ENCODE measurements at regions not wholly inside any gene's neighbourhood (a gene's known extent, or its start where the extent isn't known, plus 50 kb on each side); places are given as distances from the start of the nearest gene placed in this dataset.
"Not testable (repeated sequence)": the region's sequence is repeated elsewhere in the genome, so short reads cannot be mapped to it uniquely, and the experiment has no call there.

DNA sequence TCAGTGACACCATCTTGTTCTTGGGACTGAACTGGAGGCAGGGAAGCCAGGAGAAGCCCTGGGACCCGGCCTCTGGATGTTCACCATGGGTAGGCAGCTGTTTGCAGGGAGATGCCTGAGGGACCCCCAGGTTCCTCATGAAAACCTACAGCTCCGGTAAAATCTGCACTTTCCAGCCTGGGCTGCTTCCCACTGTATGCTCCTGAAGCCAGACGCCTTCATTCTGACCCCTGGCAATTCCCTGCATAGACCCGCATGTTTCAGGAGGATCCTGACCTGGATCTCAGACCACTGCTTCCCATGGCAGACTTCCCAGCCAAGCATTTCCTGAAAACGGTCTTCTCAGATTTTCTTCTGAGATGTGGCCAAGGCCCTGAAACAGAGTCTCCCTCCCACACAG is 306.7 kb downstream of the PREX1 start:
- TF ChIP-seq, protein P1, sequence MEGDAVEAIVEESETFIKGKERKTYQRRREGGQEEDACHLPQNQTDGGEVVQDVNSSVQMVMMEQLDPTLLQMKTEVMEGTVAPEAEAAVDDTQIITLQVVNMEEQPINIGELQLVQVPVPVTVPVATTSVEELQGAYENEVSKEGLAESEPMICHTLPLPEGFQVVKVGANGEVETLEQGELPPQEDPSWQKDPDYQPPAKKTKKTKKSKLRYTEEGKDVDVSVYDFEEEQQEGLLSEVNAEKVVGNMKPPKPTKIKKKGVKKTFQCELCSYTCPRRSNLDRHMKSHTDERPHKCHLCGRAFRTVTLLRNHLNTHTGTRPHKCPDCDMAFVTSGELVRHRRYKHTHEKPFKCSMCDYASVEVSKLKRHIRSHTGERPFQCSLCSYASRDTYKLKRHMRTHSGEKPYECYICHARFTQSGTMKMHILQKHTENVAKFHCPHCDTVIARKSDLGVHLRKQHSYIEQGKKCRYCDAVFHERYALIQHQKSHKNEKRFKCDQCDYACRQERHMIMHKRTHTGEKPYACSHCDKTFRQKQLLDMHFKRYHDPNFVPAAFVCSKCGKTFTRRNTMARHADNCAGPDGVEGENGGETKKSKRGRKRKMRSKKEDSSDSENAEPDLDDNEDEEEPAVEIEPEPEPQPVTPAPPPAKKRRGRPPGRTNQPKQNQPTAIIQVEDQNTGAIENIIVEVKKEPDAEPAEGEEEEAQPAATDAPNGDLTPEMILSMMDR (IDR thresholded peaks at IDR 0.05; ENCODE audit: low read depth, low read length), result no peak
- Histone ChIP-seq H3K9me3 (ENCODE audit: severe bottlenecking) (no peaks in the 10 kb centered on the region), H3K4me3 (ENCODE audit: low read depth, low read length) (no peak overlapping the region), H3K27ac (no peak overlapping the region), H3K27me3 (ENCODE audit: insufficient read depth, low read depth, severe bottlenecking) (no peaks in the 10 kb centered on the region), H3K36me3 (no peaks in the 10 kb centered on the region)
- DNase-seq, result no peak

DNA sequence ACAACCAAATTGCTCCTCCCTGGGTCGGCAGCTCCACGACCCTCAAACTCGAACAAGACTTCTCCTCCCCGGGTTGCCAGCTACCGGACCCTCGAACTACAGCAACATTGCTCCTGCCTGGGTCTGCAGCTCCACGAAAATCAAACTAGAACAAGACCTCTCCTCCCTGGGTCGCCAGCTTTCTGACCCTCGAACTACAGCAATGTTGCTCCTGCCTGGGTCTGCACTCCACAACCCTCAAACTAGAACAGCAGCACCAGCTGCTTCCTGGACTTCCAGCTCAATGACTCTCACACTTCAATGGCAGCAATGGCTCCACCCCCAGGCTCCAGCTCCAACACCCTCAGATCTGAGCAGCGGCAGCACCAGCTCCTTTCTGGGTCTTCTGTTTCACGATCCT is 311.6 kb downstream of the PREX1 start:
- DNase-seq; H3K36me3 ChIP-seq; H3K27ac ChIP-seq; H3K9me3 ChIP-seq (ENCODE audit: severe bottlenecking); H3K4me3 ChIP-seq (ENCODE audit: low read depth, low read length); H3K27me3 ChIP-seq (ENCODE audit: insufficient read depth, low read depth, severe bottlenecking): not testable (repeated sequence)

DNA sequence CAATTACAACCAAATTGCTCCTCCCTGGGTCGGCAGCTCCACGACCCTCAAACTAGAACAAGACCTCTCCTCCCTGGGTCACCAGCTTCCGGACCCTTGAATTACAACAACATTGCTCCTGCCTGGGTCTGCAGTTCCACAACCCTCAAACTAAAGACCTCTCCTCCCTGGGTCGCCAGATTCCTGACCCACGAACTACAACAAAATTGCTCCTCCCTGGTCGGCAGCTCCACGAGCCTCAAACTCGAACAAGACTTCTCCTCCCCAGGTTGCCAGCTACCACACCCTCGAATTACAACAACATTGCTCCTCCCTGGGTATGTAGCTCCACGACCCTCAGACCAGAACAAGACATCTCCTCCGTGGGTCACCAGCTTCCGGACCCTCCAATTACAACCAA is 313.2 kb downstream of the PREX1 start:
- not testable (repeated sequence) for DNase-seq; H3K36me3 ChIP-seq; H3K27me3 ChIP-seq (ENCODE audit: insufficient read depth, low read depth, severe bottlenecking); H3K4me3 ChIP-seq (ENCODE audit: low read depth, low read length); H3K27ac ChIP-seq; H3K9me3 ChIP-seq (ENCODE audit: severe bottlenecking)

DNA sequence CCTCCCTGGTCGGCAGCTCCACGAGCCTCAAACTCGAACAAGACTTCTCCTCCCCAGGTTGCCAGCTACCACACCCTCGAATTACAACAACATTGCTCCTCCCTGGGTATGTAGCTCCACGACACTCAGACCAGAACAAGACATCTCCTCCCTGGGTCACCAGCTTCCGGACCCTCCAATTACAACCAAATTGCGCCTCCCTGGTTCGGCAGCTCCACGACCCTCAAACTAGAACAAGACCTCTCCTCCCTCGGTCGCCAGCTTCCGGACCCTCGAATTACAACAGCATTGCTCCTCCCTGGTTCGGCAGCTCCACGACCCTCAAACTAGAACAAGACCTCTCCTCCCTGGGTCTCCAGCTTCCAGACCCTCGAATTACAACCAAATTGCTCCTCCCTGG is 315.3 kb downstream of the PREX1 start:
- H3K36me3 ChIP-seq; H3K4me3 ChIP-seq (ENCODE audit: low read depth, low read length); H3K9me3 ChIP-seq (ENCODE audit: severe bottlenecking); DNase-seq; H3K27ac ChIP-seq; H3K27me3 ChIP-seq (ENCODE audit: insufficient read depth, low read depth, severe bottlenecking): not testable (repeated sequence)

DNA sequence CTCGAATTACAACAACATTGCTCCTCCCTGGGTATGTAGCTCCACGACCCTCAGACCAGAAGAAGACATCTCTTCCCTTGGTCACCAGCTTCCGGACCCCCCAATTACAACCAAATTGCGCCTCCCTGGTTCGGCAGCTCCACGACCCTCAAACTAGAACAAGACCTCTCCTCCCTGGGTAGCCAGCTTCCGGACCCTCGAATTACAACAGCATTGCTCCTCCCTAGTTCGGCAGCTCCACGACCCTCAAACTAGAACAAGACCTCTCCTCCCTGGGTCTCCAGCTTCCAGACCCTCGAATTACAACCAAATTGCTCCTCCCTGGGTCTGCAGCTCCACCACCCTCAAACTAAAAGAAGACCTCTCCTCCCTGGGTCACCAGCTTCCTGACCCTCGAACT is 322.7 kb downstream of the PREX1 start:
- not testable (repeated sequence) for H3K27me3 ChIP-seq (ENCODE audit: insufficient read depth, low read depth, severe bottlenecking); H3K36me3 ChIP-seq; H3K9me3 ChIP-seq (ENCODE audit: severe bottlenecking); H3K4me3 ChIP-seq (ENCODE audit: low read depth, low read length); DNase-seq; H3K27ac ChIP-seq

DNA sequence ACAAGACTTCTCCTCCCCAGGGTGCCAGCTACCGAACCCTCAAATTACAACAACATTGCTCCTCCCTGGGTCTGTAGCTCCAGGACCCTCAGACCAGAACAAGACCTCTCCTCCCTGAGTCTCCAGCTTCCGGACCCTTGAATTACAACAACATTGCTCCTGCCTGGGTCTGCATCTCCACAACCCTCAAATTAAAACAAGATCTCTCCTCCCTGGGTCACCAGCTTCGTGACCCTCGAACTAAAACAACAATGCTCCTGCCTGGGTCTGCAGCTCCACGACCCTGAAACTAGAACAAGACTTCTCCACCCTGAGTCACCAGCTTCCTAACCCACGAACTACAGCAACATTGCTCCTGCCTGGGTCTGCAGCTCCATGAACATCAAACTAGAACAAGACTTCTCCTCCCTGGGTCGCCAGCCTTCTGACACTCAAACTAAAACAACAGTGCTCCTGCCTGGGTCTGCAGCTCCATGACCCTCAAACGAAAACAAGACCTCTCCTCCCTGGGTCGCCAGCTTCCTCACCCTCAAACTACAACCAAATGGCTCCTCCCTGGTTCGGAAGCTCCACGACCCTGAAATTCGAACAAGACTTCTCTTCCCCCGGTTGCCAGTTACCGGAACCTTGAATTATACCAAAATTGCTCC is 324.5 kb downstream of the PREX1 start:
- Histone ChIP-seq H3K27me3 (ENCODE audit: insufficient read depth, low read depth, severe bottlenecking) (no peaks in the 10 kb centered on the region), H3K27ac (no peak overlapping the region), H3K4me3 (ENCODE audit: low read depth, low read length) (no peak overlapping the region), H3K9me3 (ENCODE audit: severe bottlenecking) (no peaks in the 10 kb centered on the region), H3K36me3 (no peaks in the 10 kb centered on the region)
- TF ChIP-seq, protein P1 (IDR thresholded peaks at IDR 0.05; ENCODE audit: low read depth, low read length), result no peak
- DNase-seq, result no peak

DNA sequence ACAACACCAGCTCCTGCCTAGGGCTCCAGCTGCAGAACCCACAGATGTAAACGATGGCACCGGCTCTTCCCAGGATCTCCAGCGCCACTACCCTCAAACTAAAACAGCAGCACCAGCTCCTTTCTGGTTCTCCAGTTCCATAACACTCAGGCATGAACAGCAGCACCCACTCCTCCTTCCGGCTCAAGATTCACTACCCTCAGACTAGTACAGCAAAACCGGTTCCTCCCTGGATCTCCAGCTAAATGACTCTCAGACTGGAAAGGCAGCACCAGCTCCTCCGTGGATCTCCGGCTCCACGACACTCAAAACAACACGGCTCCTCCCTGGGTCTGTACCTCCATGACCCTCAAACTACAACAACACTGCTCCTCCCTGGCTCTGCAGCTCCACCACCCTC is 325.0 kb downstream of the PREX1 start:
- no peak overlapping the region for H3K4me3 ChIP-seq (ENCODE audit: low read depth, low read length)
- H3K27ac ChIP-seq, result no peak overlapping the region
- H3K36me3 ChIP-seq, result no peaks in the 10 kb centered on the region
- H3K9me3 ChIP-seq (ENCODE audit: severe bottlenecking), result no peaks in the 10 kb centered on the region
- DNase-seq, result no peak
- H3K27me3 ChIP-seq (ENCODE audit: insufficient read depth, low read depth, severe bottlenecking), result no peaks in the 10 kb centered on the region
- TF ChIP-seq, protein P1 (IDR thresholded peaks at IDR 0.05; ENCODE audit: low read depth, low read length), result no peak

DNA sequence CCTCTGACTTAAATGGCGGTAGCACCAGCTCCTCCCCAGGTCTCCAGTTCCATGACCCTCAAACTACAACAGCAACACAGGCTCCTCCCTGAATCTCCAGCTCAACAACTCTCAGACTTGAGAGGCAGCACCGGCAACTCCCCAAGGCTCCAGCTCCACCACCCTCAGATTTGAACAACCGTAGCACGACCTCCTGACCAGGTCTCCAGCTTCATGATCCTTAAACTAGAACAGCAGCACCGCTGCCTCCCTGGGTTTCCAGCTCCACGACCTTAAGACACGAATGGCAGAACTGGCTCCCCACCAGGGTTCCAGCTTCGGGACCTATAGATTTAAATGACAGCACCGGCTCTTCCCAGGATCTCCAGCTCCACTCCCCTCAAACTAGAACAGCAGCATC is 325.8 kb downstream of the PREX1 start:
- no peaks in the 10 kb centered on the region for H3K9me3 ChIP-seq (ENCODE audit: severe bottlenecking)
- no peak for DNase-seq
- no peaks in the 10 kb centered on the region for H3K27me3 ChIP-seq (ENCODE audit: insufficient read depth, low read depth, severe bottlenecking)
- no peak overlapping the region for H3K27ac ChIP-seq
- TF ChIP-seq, protein P1 (IDR thresholded peaks at IDR 0.05; ENCODE audit: low read depth, low read length), result no peak
- H3K36me3 ChIP-seq, result no peaks in the 10 kb centered on the region
- H3K4me3 ChIP-seq (ENCODE audit: low read depth, low read length), result no peak overlapping the region

DNA sequence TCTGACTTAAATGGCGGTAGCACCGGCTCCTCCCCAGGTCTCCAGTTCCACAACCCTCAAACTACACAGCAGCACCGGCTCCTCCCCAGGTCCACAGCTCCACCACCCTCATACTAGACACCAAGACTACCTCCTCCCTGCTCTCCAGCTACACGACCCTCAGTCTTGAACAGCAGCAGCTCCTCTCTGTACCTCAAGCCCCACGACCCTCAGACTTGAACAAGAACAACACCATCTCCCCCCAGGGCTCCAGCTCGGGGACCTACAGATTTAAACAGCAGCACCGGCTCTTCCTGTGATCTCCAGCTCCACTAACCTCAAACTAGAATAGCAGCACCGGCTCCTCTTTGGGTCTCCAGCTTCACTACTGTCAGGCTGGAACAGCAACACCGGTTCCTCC is 326.9 kb downstream of the PREX1 start:
- H3K36me3 ChIP-seq; H3K4me3 ChIP-seq (ENCODE audit: low read depth, low read length); DNase-seq; H3K27ac ChIP-seq; H3K9me3 ChIP-seq (ENCODE audit: severe bottlenecking); H3K27me3 ChIP-seq (ENCODE audit: insufficient read depth, low read depth, severe bottlenecking): not testable (repeated sequence)

DNA sequence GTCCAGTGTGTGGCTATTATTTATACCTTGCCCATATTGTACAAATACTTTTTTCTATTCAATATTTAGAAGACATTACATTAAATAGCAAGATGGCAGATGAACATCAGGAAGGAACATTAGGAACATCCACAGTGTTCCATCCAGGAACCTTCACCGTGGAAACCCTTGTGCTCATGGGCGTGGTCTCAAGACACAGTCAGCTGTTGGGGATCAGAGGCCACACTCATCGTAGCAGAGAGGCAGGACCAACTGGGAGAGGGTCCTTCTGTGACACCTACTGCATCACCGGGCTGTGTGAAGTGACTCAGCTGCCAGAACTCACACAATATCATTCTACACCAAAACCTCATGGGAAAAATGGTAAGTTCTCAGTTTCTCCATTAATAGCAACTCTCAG is 328.9 kb downstream of the PREX1 start:
- H3K27me3 ChIP-seq (ENCODE audit: insufficient read depth, low read depth, severe bottlenecking), result not testable (repeated sequence)

DNA sequence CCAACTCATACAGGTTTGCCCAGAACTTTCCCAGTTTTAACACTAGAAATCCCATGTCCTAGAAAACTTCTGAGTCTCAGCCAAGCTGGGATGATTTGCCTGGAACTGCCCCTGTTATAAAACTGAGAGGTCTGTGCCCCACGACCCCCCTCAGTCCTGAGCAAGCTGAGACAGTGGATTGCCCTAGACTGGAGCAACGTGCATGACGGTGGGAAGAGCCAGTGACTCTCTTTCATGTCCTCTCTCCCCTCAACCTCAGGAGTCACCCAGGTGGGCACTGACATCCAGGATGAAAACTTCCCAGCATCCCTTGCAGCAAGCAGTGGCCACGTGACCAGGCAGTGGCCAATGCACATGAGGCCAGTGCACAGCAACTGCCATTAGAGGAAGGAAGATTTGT is 329.7 kb downstream of the PREX1 start:
- H3K9me3 ChIP-seq (ENCODE audit: severe bottlenecking); H3K4me3 ChIP-seq (ENCODE audit: low read depth, low read length); H3K36me3 ChIP-seq; DNase-seq; H3K27ac ChIP-seq; H3K27me3 ChIP-seq (ENCODE audit: insufficient read depth, low read depth, severe bottlenecking): not testable (repeated sequence)

More for the DNA sequence above, 328.9 kb downstream of the PREX1 start:
- H3K27ac ChIP-seq; H3K36me3 ChIP-seq; H3K4me3 ChIP-seq (ENCODE audit: low read depth, low read length); H3K9me3 ChIP-seq (ENCODE audit: severe bottlenecking); DNase-seq: not testable (repeated sequence)

All from WERI-Rb-1 (cell line).